Neuronal stem cell (in vitro differentiated cells): ENCODE measurements at regions not wholly inside any gene's neighbourhood (a gene's known extent, or its start where the extent isn't known, plus 50 kb on each side); places are given as distances from the start of the nearest gene placed in this dataset.

ENCODE experiments used
- DNase-seq: peaks from one replicate; pipeline ENCODE4 v3.0.0-alpha.2; 2013; ENCODE audit warnings: low spot score
- H2AFZ ChIP-seq: one replicate; pipeline ENCODE4 v1.6.1; 2013; ENCODE audit warnings: mild to moderate bottlenecking, low read length, inconsistent platforms
- H2AK5ac ChIP-seq: 2 replicates; pipeline ENCODE4 v1.6.1; 2013; ENCODE audit warnings: low read depth, mild to moderate bottlenecking, inconsistent platforms, low read length, moderate library complexity, mixed read lengths
- H2BK120ac ChIP-seq: 2 replicates; pipeline ENCODE4 v1.6.1; 2013; ENCODE audit warnings: low read depth, mild to moderate bottlenecking, inconsistent platforms, low read length, moderate library complexity, mixed read lengths
- H2BK12ac ChIP-seq: one replicate; pipeline ENCODE4 v1.6.1; 2013; ENCODE audit warnings: low read length, inconsistent platforms
- H2BK15ac ChIP-seq: 2 replicates; pipeline ENCODE4 v1.6.1; 2013; ENCODE audit warnings: mild to moderate bottlenecking, low read length, inconsistent platforms, mixed read lengths
- H2BK5ac ChIP-seq: one replicate; pipeline ENCODE4 v1.6.1; 2013; ENCODE audit warnings: inconsistent platforms, mild to moderate bottlenecking, low read length, moderate library complexity
- H3K14ac ChIP-seq: one replicate; pipeline ENCODE4 v1.6.1; 2013; ENCODE audit warnings: low read length, inconsistent platforms
- H3K18ac ChIP-seq: 2 replicates; pipeline ENCODE4 v1.6.1; 2013; ENCODE audit warnings: low read length, inconsistent platforms
- H3K23ac ChIP-seq: 2 replicates; pipeline ENCODE4 v1.6.1; 2013; ENCODE audit warnings: low read depth, mild to moderate bottlenecking, mixed read lengths, low read length, inconsistent platforms; ENCODE audit not compliant: poor library complexity
- H3K27ac ChIP-seq: replicated peaks from 3 replicates; pipeline ENCODE4 v1.5.1; 2013; ENCODE audit warnings: low read length, inconsistent platforms
- H3K27me3 ChIP-seq, 3 experiments: 2 replicates each; pipeline ENCODE4 v1.6.1; 2013; ENCODE audit warnings: low read length in 3 of 3, mild to moderate bottlenecking in 2 of 3, inconsistent platforms in 1 of 3, low read depth in 1 of 3, mixed read lengths in 1 of 3, moderate library complexity in 1 of 3; ENCODE audit not compliant: control insufficient read depth in 3 of 3, insufficient read depth in 3 of 3
- H3K36me3 ChIP-seq, 2 donors: replicated peaks in 1 of 2; 2 replicates each; pipeline ENCODE4 v1.6.1; 2013; ENCODE audit warnings: low read length in 2 of 2; ENCODE audit not compliant: control insufficient read depth in 2 of 2, insufficient read depth in 2 of 2
- H3K4ac ChIP-seq: 2 replicates; pipeline ENCODE4 v1.6.1; 2013; ENCODE audit warnings: inconsistent platforms, mild to moderate bottlenecking, low read length, moderate library complexity
- H3K4me1 ChIP-seq, 2 donors: 1 replicate in 1 of 2; 2 replicates in 1 of 2; pipeline ENCODE4 v1.6.1; 2013; ENCODE audit warnings: low read length in 2 of 2, low read depth in 1 of 2; ENCODE audit not compliant: control insufficient read depth in 2 of 2, insufficient read depth in 1 of 2
- H3K4me2 ChIP-seq: one replicate; pipeline ENCODE4 v1.6.1; 2013; ENCODE audit warnings: mild to moderate bottlenecking, low read length, inconsistent platforms; ENCODE audit not compliant: insufficient read depth, poor library complexity, severe bottlenecking
- H3K4me3 ChIP-seq, 2 donors: 2 replicates each; pipeline ENCODE4 v1.5.1; 2013; ENCODE audit warnings: low read length in 2 of 2, mild to moderate bottlenecking in 2 of 2, inconsistent platforms in 1 of 2, moderate library complexity in 1 of 2
- H3K79me1 ChIP-seq: one replicate; pipeline ENCODE4 v1.6.1; 2013; ENCODE audit warnings: low read depth, mild to moderate bottlenecking, inconsistent platforms, low read length, moderate library complexity
- H3K9ac ChIP-seq: one replicate; pipeline ENCODE4 v1.6.1; 2013; ENCODE audit warnings: mild to moderate bottlenecking, low read depth, low read length, inconsistent platforms; ENCODE audit not compliant: poor library complexity
- H3K9me3 ChIP-seq, 2 donors: replicated peaks in 1 of 2; 2 replicates each; pipeline versions ENCODE3 to v1.6.1; 2013; ENCODE audit warnings: low read length in 2 of 2, mild to moderate bottlenecking in 2 of 2, inconsistent platforms in 1 of 2, low read depth in 1 of 2, mixed read lengths in 1 of 2, moderate library complexity in 1 of 2; ENCODE audit not compliant: control insufficient read depth in 2 of 2, insufficient read depth in 1 of 2
- H4K8ac ChIP-seq: one replicate; pipeline ENCODE4 v1.6.1; 2013; ENCODE audit warnings: low read depth, mild to moderate bottlenecking, inconsistent platforms, low read length, moderate library complexity
- H4K91ac ChIP-seq: one replicate; pipeline ENCODE4 v1.6.1; 2013; ENCODE audit warnings: low read length, low read depth, mild to moderate bottlenecking, inconsistent platforms; ENCODE audit not compliant: poor library complexity
- WGBS, 2 donors: extraction: QIAGEN DNeasy Blood & Tissue Kit; methylation state at CpG; one replicate each; pipeline ENCODE4 v1.1.7; 2013; ENCODE audit warnings: missing lambda C conversion rate in 2 of 2, mixed read lengths in 1 of 2; ENCODE audit not compliant: insufficient read length in 2 of 2, insufficient replicate concordance in 1 of 2; ENCODE audit errors: extremely low coverage in 2 of 2; 5-methylcytosine and 5-hydroxymethylcytosine counted together

DNA sequence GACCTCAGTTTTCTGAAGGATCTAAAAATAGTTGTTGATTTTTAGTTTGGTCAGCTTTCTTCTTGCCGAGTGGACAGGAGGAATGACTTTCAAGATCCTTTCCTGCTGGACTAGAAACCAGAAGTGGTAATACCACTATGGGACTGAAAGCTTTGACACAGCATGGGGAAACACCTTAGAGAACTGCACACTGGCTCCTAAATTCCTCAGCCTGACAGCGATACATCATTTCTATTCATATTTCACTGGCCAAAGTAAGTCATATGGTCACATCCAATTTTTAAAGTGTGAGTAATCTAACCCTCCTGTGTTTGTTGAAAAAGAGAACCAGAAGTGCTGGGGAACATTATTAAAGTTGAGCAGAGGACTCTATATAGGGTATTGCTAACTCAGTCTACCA, 244.7 kb upstream of the MMADHC start:
- whole genome bisulfite sequencing, 2 donors: no CpG with 5 or more reads among the region's 2 CpGs
- no peaks in the 10 kb centered on the region for H3K9me3 ChIP-seq

DNA sequence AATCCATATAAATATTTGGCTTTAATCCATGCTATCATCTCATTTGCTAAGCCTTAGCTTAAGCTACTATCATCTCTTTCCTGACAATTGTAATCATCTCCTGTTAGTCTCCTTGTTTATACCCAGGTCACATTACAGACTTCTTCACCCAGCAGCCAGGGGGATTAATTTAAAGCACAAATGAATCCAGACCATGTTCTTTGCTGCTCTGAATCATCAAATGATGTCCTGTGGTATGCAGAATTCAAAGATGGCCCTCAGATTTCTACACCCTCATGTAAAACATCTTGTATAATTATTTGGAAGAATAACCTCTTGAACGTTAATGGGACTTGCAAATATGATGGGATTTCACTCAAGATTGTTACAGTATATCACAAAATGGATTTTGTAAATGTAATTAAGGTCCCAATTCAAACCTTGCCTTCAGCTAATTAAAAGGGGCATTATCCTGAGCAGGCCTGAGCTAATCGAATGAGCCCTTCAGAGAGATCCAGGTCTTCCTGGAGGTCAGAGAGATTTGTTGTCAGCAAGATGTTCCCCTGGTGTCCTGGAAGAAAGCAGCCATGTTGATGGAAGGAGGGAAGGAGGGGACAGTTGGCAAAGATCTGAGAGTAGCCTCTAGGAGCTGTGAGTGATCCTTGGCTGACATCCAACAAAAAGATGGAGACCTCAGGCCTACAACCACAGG, 241.1 kb upstream of the MMADHC start:
- Histone ChIP-seq H3K79me1 (no peaks in the 10 kb centered on the region), H3K9me3 (no peaks in the 10 kb centered on the region), H3K27ac (no peak overlapping the region), H3K27me3 (no peaks in the 10 kb centered on the region), H2BK15ac (no peak overlapping the region), H2AFZ (no peak overlapping the region), H3K4me2 (no peak overlapping the region), H2AK5ac (no peak overlapping the region), H2BK120ac (no peak overlapping the region), H3K9ac (no peak overlapping the region), H3K18ac (no peak overlapping the region), H4K8ac (no peak overlapping the region), H3K4me3 (no peak overlapping the region), H2BK5ac (no peak overlapping the region), H2BK12ac (no peak overlapping the region), H3K4me1 (peaks cover 0 to 2% of the 10 kb centered on the region in 2 donors), H3K14ac (no peak overlapping the region), H4K91ac (no peak overlapping the region), H3K4ac (no peak overlapping the region), H3K36me3 (peaks cover 0 to 2% of the 10 kb centered on the region in 2 donors), H3K23ac (no peak overlapping the region)
- no peak for DNase-seq
- no CpG with 5 or more reads among the region's 2 CpGs for WGBS, 2 donors

More for the DNA sequence above, 244.7 kb upstream of the MMADHC start:
- Histone ChIP-seq H3K4me1 (peaks cover 0 to 2% of the 10 kb centered on the region in 2 donors), H2BK12ac (no peak overlapping the region), H3K18ac (no peak overlapping the region), H3K27ac (no peak overlapping the region), H3K4me2 (no peak overlapping the region), H3K23ac (no peak overlapping the region), H4K91ac (no peak overlapping the region), H3K27me3 (no peaks in the 10 kb centered on the region), H3K4me3 (no peak overlapping the region), H3K14ac (no peak overlapping the region), H2BK120ac (no peak overlapping the region), H3K36me3 (peaks cover 0 to 2% of the 10 kb centered on the region in 2 donors), H2AK5ac (no peak overlapping the region), H2BK15ac (no peak overlapping the region), H4K8ac (no peak overlapping the region), H3K9ac (no peak overlapping the region), H2BK5ac (no peak overlapping the region), H3K79me1 (no peaks in the 10 kb centered on the region), H3K4ac (no peak overlapping the region), H2AFZ (no peak overlapping the region)
- DNase-seq: no peak

DNA sequence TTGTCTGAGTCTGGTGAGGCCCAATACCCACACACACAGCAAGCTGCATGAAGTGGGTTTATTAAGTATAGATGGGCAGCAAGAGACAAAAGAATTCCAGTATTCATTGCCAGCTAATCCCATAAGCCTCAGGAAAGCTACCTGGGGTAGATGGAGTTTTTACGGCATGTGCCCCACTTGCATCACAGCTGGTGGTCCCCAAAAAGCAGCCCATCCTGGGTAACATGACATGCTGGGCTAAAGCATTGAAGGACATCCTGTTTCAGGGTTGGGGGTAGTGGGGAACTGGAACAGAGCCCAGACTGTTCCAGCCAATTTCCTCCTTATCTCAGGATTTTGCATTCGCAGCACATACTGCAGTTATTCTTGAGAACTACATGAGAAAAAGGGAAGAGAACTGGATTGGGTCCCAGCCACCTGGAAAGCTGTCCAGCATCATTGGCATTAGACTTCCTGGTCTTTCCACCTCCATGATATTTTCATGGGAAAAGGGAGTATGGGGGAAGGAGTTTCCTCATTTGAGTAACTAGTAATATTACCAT, 240.1 kb upstream of the MMADHC start:
- H3K9me3 ChIP-seq: no peaks in the 10 kb centered on the region
- H3K9ac ChIP-seq: no peak overlapping the region
- H4K8ac ChIP-seq: no peak overlapping the region
- no peak for DNase-seq
- H2AFZ ChIP-seq: no peak overlapping the region
- no peak overlapping the region for H3K4ac ChIP-seq
- no peak overlapping the region for H3K4me2 ChIP-seq
- H4K91ac ChIP-seq: no peak overlapping the region
- H2BK12ac ChIP-seq: no peak overlapping the region
- no peak overlapping the region for H3K27ac ChIP-seq
- WGBS, 2 donors: no CpG with 5 or more reads among the region's 2 CpGs
- H2BK5ac ChIP-seq: no peak overlapping the region
- no peak overlapping the region for H3K14ac ChIP-seq
- H2AK5ac ChIP-seq: no peak overlapping the region
- no peaks in the 10 kb centered on the region for H3K27me3 ChIP-seq
- H3K4me3 ChIP-seq: no peak overlapping the region
- H3K4me1 ChIP-seq: peaks cover 0 to 2% of the 10 kb centered on the region in 2 donors
- H3K23ac ChIP-seq: no peak overlapping the region
- no peak overlapping the region for H2BK15ac ChIP-seq
- H2BK120ac ChIP-seq: no peak overlapping the region
- no peaks in the 10 kb centered on the region for H3K79me1 ChIP-seq
- H3K36me3 ChIP-seq: peaks cover 0 to 2% of the 10 kb centered on the region in 2 donors
- H3K18ac ChIP-seq: no peak overlapping the region

DNA sequence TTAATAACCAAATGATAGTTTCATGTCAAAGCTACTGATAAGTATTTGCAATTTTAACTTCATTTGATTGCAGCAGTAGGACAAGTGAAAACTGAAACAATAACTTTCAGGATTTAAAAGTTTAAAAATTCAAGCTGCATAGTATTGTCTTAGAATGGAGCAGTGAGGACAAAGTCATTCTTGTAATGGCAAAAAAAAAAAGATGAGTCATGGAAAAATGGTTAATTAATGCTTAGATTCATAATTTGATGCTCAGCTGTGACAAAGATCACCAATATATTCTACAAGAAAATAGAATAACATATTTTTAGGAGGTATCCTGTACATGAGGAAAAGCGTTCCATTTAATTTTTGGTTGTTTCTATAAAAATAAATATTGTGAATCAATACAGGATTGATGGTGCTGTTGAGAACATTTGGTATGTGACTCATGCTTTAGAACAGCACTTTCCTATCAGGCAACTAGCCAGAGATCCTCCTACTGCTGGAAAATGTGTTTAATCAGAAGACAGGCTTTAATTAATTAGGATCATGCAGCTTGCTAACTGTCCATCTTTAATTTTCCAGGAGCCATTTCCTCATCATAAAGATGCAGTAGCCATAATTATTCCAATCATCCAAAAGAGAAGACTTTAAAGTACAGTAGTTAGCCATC, 239.0 kb upstream of the MMADHC start:
- peaks cover 0 to 1% of the 10 kb centered on the region in 2 donors for H3K4me1 ChIP-seq
- H3K9me3 ChIP-seq: no peaks in the 10 kb centered on the region
- no peak overlapping the region for H4K8ac ChIP-seq
- H3K4me3 ChIP-seq: no peak overlapping the region
- no peak overlapping the region for H2AK5ac ChIP-seq
- DNase-seq: no peak
- H3K36me3 ChIP-seq: peaks cover 0 to 2% of the 10 kb centered on the region in 2 donors
- H3K4ac ChIP-seq: no peak overlapping the region
- no peak overlapping the region for H2BK12ac ChIP-seq
- no peak overlapping the region for H3K23ac ChIP-seq
- H3K79me1 ChIP-seq: no peaks in the 10 kb centered on the region
- no peak overlapping the region for H3K27ac ChIP-seq
- no peak overlapping the region for H3K18ac ChIP-seq
- H3K4me2 ChIP-seq: no peak overlapping the region
- no peak overlapping the region for H4K91ac ChIP-seq
- H2AFZ ChIP-seq: no peak overlapping the region
- no peaks in the 10 kb centered on the region for H3K27me3 ChIP-seq
- WGBS, 2 donors: no CpG with 5 or more reads among the region's 1 CpG
- H2BK120ac ChIP-seq: no peak overlapping the region
- no peak overlapping the region for H2BK5ac ChIP-seq
- H2BK15ac ChIP-seq: no peak overlapping the region
- H3K9ac ChIP-seq: no peak overlapping the region
- no peak overlapping the region for H3K14ac ChIP-seq
